D341Med (cell line): ENCODE measurements at regions not wholly inside any gene's neighbourhood (a gene's known extent, or its start where the extent isn't known, plus 50 kb on each side); places are given as distances from the start of the nearest gene placed in this dataset.
"Not testable (repeated sequence)": the region's sequence is repeated elsewhere in the genome, so short reads cannot be mapped to it uniquely, and the experiment has no call there.

Experiments used
- DNase-seq: peaks from one replicate; pipeline ENCODE4 v3.0.0; 2012; ENCODE audit warnings: low spot score

DNA sequence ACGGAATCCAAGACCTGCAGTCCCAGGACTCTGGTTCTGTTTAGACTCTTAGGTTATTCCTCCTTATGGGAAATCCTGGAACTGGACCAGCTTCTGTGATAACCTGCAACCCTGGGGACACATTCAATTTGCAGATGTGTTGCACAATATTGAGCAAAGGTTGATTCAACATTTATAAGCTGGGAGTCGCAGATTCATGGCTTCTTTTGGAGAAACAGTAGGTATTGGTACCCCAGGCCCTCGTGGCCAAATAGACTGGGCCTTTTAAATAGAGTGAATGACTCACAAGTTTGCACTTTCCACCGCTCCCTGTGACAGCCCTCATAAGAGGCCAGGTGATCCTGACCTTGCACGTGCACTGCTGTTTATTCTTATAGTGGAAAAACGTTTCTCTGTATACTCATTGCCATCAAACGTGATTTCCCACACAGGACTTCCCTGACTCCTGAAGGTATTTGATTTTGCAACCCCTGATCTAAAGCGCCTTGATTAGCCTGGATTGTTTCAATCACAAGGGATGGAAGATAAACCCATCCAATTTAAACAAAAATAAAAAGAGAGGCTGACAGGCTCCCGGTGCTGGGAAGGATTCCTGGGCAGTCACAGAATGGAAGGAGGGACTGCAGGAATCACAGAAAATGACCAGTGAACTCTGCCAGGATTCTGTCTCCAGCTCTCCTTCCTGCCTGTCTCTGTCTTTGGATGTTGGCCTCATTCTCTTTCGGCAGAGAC lies 98.0 kb downstream of the VCPKMT start:
- no peak for DNase-seq

DNA sequence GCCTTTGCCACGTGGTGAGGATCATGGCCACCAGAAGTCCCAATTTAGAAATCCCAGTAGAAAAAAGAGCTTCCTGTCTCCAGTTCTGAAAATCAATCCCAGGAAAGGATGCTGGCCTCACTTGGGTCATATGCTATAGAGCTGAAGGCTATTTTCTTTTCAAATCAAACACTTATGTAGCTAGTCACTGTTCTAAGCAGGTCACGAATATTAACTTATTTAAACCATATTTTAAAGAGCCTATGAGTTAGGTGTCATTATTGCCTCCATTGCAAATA lies 97.5 kb downstream of the VCPKMT start:
- no peak for DNase-seq

DNA sequence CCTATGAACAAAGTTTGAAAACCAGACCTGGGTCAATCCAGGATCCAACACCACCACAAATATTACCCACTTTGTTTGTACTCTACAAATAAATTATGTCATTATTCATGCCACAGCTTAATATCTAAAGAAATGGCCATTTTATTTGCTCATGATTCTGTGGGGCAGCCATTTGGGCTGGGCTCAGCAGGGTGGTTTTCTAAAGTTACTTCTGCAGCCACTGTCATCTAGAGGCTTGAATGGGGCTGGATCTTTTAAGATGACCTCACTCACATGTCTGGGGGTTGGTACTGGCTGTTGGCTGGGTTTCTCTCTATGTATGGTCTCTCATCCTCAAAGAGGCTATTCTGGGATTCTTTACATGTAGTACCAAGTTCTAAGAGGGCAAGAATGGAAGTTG lies 96.2 kb downstream of the VCPKMT start:
- DNase-seq = no peak

DNA sequence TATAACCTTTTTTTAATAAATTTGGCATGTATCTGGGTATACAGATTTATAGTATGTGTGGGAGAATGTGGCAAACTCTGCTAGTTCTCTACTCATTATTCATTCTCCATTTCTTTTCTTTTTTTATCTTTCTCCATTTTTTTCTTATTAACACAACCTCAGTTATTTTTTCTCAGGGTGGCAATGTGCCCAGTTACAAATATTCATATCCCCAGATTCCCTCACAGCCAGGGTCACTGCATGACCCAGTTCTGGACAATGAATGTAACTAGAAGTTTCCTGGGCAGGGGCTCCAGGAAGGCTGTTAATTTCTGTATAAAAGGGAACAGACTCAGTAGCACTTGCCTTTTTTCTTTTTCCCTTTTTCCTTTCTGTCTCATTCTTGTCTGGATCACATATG lies 95.6 kb downstream of the VCPKMT start:
- no peak for DNase-seq

DNA sequence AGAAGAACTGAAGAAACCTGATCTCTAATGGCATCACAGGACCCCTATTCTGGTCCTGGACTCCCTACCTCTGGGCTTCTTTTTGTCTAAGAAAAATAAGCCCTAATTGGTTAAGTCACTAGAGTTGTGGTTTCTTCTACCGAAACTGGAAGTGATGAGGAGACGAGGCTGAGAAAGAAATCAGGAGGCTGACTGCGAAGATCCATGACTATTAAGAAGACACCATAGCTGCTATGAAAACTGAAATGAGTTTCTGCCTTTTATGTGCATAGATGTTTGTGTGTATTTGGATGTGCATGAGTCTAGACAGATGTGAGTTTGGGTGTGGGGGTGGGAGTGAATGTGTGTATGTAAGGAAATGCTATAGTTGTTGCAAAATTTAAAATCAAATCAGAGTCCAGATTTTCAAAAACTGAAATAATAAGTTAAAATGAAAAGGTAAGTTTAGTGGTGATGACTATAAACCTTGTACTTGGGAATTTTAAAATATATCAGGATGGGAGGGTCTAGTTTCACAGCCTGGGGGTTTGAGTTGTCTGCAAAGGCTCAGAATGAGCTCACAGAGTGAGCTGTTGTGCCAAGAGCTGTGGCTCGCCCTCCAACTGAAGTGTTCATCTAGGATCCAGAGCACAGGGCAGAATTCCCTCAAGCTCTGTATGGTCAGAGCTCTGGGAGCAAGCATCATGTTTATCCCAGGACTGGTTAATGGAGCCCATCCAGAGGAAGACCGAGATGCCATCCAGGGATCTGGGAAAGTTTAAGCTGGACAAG lies 94.9 kb downstream of the VCPKMT start:
- DNase-seq = no peak

DNA sequence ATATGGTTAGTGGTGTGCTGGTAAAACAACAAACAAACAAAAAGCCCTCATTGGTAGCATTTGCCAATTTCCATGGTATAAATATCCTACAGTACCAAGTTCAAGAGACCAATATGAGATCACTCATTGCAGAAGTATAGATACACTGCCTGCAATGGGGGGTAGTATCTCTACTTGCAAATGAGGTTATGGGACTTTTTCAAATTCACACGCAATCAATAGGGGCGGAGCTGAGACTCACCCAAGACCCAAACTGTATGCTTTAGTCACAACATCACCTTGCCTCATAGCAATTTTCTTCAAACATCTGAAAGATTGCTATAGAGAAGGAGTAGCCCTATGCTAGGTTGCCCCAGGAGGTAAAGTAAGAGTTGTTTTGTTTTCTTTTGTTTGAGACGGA lies 93.7 kb downstream of the VCPKMT start:
- DNase-seq = no peak

DNA sequence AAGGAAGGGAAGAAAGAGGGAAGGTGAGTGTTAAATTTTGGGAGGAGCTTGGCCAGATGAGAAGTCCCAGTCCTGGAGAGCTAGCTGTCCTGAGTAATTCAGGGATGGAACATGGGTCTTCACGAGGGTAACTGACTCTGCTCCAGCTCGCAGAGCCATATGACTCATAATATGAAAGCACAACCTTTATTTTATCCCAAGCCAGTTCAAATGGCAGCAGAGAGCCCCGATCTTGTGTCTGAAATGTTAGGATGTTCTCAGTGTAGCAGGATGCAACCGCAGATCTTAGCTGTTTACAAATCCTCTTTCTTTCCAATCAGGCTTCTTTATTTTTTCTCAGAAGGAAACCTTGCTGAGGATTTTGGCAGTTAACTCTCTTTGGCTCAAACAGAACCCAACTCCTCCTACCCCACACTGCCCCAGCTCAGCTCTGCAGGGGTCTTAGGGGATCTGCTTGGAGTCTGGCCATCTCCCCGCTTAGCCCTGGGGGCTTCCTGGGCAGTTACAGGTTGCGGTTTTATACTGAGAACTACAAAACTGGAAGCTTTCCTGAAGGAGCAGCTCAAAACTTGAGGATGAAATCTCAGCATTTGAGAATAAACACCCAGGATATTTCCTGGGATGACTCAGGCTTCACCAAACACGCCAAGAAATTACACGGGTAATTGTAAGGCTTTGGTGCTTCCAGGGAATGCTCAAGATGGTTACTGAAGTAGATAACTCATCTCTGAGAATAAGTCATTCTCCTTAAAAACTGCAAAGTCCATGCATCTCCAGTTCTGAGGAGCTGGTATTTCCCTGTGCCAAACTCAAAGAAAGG lies 92.5 kb downstream of the VCPKMT start:
- no peak for DNase-seq

DNA sequence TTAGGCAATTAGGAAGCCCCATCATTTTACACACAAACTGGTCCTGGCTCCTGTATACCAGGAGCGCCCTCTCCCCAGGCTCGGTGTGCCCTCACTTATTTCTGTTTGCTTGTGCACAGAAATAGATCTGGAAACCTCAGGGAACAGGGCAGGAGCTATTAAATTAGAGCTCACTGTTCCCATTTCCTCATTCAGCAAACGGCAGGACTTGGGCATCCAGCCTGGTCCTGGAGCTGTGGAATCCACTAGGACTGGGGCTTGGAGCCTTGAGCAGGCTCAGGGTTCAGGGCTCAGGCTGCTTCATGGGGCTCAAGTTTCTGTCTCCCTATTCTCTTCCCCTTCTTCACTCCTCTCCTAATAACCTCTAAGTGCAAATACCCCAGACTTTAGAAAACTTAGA lies 91.3 kb downstream of the VCPKMT start:
- no peak for DNase-seq

DNA sequence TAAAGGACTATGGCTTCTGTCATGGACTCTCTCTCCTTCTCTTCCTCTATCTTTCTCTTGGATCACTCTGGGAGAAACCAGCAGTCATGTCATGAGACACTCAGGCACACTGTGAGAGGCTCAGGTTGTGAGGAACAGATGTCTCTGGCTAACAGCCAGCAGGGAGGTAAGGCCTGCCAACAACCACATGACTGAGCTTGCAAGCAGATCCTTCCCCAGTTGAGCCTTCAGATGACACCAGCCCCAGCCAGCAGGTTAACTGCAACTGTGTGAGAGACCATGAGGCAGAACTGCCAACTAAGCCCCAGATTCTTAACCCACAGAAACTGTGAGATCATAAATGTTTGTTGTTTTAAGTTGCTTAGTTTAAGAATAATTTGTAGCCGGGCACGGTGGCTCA lies 90.6 kb downstream of the VCPKMT start:
- DNase-seq = no peak

DNA sequence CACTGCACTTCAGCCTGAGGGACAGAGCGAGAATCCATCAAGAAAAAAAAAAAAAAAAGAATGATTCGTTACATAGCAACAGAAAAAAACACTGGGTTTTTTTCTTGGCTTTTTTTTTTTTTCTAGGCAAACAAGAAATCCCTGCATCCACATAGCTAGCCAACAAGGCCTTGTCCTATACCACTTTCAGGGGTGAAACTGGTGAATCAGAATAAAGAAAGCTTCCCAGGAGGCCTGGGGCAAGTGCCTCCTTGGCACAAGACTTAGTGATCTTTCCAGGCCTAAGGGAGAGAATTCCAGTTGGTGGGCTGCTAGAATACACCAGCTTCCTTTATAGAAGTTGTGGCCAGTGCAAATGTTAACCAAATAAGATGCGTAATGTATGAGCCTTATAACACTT lies 90.0 kb downstream of the VCPKMT start:
- no peak for DNase-seq

DNA sequence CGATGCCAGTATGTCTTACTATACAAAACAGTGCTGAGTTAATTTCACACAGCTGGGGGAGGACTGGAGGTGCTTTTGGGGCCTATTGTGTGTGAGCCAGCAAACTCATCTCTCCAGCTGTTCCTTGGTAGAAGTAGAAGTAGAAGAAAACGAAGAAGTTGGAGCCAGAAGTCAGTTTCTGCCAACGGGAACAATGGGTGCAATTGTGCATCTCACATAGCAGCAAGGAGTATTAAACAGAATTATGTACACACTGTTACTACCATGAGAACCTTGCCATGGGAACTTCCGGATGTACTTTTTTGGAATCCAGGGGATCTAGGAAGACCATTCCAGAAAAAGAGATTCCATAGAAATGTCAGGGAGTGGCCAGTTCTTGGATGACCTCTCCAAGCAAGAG lies 88.6 kb downstream of the VCPKMT start:
- DNase-seq = no peak

DNA sequence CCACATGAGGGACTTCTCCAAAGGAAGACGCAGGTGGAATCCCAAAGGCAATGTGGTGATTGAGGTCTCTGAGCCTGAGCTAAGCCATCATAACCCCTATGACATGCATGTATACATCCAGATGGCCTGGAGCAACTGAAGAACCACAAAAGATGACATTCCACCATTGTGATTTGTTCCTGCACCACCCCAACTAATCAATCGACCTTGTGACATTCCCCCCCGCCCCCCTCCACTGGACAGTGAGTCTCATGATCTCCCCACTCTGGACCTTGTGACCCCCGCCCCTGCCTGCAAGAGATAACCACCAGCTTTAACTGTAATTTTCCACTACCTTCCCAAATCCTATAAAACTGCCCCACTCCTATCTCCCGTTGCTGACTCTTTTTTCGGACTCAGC lies 87.9 kb downstream of the VCPKMT start:
- DNase-seq = no peak

DNA sequence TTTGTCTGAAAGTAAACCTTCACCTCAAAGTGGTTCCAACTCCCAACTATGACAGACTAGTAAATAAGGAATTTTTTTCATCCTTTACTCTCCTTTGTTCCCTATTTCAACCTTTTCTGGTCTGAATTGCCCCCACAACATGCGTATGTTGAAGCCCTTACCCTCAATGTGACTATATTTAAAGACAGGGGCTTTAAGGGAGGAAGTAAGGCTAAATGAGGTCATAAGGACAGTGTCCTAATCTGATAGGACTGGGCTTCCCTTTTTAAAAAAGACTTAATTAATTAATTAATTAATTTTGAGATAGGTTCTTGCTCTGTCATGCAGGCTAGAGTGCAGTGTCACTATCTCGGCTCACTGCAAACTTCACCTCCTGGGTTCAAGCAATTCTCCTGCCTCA lies 86.3 kb downstream of the VCPKMT start:
- no peak for DNase-seq

DNA sequence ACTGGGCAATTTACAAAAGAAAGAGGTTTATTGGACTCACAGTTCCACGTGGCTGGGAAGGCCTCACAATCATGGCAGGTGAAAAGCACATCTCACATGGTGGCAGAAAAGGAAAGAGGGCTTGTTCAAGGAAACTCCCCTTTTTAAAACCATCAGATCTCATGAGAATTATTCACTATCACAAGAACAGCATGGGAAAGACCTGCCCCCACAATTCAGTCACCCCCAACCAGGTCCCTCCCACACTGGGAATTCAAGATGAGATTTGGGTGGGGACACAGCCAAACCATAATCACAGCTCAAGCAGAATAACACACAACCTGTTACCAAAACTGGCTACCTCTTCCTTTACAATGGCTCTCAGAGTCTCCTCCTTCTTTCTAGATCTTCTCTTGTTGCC lies 85.5 kb downstream of the VCPKMT start:
- not testable (repeated sequence) for DNase-seq

DNA sequence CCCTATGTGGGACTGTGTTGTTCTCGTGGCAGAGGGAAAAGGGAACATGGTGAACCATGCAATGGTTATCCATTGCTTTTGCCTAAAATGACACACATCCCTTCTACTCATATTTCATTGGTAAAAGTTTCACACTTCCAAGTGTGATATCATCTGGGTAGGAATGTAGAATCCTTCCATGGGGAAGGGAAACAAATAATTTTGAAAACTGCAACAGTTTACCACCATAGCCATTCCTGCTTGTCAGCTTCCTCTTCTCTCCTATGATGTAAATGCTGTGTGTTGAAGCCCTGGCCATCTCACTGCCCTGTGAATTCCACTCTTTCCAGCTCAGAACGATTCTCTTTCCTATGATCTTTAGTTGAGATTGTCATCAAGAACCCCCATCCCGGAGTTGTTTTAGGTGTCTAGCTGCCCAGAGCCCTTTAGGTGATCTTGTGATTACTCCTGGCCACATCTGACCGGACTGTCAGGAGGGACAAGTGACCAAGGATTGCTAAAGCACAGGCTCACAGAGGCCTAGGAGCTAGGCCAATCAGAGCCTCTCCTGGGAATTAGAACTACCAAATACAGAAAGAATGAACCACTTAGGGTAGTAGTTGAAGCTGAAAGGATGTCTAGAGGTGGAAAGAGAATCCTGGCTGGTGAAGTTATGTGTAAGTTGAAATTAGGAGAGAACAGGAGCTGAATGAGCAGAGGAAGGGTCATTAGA lies 84.6 kb downstream of the VCPKMT start:
- no peak for DNase-seq

DNA sequence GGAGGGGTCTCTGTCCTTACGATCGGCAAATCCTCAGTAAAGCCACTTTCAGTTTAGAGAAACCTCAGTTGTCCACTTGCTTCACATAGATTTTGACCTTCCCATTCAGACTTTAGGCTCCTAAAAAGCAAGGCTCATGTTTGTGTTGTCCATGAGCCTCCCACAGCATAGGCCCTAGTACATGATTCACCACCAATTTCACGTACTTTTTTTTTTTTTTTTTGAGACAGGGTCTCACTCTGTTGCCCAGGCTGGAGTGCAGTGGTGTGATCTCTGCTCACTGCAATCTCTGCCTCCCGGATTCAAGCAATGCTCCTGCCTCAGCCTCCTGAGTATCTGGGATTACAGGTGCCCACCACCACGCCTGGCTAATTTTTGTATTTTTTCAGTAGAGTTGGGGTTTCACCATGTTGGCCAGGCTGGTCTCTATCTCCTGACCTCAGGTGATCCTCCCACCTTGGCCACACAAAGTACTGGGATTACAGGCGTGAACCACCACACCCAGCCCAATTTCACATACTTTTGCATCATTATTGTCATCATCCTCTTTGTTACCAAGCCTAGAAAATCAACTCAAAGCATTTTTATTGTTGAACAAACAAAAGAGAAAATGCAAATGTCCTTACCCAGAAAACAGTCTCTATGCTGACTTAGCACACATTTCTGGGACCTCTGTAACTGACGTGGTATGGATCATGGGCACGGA lies 83.8 kb downstream of the VCPKMT start:
- not testable (repeated sequence) for DNase-seq

DNA sequence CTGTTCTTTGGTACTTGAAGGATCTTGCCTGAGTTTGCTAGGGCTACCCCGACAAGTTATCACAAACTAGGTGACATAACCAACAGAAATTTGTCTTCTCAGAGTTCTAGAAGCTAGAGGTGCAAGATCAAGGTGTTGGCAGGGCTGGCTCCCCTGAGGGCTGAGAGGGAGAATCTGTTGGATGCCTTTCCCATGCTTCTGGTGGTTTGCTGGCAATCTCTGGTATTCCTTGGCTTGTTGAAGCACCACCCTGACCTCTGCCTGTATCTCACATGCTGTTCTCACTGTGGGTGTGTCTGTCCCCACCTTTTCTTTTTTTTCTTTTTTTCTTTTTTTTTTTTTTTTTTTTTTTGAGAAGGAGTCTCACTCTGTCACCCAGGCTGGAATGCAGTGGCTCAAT lies 81.2 kb downstream of the VCPKMT start:
- no peak for DNase-seq

DNA sequence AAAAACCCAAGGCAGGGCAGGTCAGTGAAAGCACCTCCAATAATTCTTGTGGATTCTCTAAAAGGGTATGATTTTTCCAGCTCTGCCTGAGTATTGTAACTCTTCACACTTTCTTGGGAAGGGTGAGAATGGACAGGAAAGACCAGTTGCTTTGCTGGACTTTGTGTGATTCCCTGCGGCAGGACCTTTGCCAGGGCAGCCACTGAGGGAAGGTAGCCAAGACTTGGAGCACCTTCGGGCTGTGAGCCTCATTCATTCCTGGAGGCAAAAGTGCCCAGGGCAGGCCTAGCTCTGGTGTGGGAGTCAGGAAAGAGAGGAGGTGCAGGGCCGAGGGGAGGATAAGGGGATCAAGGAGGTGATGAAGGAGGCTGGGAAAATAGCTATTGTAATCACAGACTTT lies 80.2 kb downstream of the VCPKMT start:
- no peak for DNase-seq

DNA sequence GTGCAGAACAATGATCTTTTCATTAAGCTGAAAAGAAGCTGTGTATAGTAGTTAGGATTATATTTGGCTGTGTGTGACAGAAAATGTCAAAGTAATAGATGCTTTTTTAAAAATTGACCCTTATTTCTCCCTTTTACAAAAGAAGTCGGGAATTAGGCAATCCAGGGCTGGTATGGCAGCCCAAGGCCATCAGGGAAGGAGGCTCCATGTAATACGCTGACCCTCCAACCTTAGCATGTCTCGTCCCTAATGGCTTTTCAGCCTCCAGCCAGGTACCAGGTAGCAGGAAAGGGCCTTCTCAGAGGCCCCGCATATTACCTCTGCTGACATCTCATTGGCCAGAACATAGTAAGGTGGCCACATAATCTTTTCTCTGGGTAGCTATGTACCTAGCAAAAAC lies 79.7 kb downstream of the VCPKMT start:
- no peak for DNase-seq

DNA sequence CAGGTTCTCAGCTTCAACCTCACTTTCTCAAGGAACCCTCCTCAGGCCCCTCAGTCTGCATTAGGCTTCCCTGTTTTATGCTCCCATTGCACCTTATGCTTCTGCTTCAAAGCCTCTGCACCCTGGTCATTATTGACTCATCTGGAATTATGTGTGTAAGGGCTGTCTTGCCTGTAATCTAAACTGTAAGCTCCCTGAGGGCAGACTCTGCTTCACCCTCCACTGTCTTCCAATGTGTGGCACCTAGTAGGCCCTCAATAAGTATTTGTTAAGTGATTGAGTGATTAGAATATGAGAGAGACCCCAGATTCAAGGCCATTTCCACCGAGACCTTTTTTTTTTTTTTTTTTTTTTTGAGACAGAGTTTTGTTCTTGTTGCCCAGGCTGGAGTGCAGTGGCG lies 79.1 kb downstream of the VCPKMT start:
- no peak for DNase-seq

DNA sequence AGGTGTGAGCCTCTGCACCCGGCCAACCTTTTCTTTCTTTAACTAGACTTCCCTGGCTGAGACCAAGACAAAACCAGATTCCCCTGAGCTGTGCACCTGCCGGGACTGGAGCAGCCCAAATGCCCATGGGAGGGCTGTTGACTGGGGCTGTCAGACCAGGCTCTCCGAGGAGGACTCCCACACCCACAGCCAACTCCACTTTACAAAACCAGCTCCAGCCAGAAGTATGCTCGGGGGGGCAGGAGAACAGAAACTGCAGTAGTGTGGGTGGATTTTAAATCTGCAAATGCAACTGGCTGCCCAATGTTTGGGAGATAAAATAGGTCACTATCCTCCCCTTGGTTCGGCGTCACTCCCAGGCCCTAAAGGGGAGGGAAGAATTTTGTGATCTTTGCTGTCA lies 78.5 kb downstream of the VCPKMT start:
- DNase-seq = no peak
